H4 (cell line): ENCODE measurements at regions not wholly inside any gene's neighbourhood (a gene's known extent, or its start where the extent isn't known, plus 50 kb on each side); places are given as distances from the start of the nearest gene placed in this dataset.
A peak's percentile ranks its signal among the peaks of the same experiment; 100 is the strongest.
"Not testable (repeated sequence)": the region's sequence is repeated elsewhere in the genome, so short reads cannot be mapped to it uniquely, and the experiment has no call there.

Experiments
- DNase-seq: peaks from one replicate; pipeline ENCODE4 v3.0.0-alpha.2; 2015; ENCODE audit warnings: low spot score

GRCh38 chr1:206312274-206312665 is 108.9 kb downstream of the SRGAP2 start:
- not testable (repeated sequence) for DNase-seq

- DNase-seq: not testable (repeated sequence)
Measured at GRCh38 chr1:206314951-206315636, 111.8 kb downstream of the SRGAP2 start.

GRCh38 chr1:206316901-206317300 is 113.6 kb downstream of the SRGAP2 start:
- not testable (repeated sequence) for DNase-seq

DNA sequence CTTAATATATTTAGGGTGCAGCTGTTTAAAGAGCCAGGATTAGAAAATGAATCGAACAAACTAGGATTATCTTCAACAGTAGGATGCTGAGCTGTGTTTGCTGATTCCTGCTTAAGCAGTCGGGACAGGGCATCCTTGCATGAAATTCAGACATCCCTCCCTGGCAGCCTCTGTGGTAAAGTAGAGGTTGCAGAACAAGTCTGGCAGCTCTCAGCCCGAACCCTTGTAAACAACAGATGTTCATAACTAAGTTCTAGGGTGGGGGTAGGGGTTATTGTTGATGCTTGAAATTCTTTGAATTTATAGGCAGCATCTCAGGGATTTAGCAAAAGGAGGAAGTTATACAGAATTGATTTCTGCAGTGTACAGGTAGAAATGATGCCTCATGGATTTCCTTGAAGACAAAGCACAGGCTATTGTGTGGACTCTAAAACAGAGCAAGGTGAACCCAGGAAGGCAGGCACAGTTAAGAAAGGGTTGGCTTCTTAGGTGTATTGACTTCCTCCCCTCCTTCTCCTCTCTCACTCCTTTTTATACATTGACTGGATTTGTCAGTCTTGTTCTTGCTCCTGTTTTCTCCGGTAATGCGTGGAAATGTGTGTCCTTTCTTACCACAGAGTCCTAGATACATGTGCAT is 114.7 kb downstream of the SRGAP2 start:
- not testable (repeated sequence) for DNase-seq

DNA sequence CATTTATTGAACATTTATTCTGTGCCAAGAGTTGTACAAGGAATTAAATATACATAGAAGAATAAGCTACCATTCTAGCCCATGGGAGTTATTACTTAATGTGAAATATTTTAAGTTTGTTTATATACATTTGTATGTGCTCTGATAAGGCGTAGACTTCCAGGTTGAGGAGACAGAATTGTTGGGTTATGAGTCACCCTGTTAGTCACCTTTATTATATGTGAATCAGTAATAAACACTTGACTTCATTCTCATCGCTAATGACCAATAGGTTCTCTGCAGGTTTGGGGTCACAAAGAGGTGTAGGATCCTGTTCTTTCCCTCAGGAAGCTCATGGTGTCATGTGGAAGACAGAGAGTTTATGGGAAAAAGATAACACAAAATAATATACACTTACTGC is 116.9 kb downstream of the SRGAP2 start:
- DNase-seq: not testable (repeated sequence)

DNA sequence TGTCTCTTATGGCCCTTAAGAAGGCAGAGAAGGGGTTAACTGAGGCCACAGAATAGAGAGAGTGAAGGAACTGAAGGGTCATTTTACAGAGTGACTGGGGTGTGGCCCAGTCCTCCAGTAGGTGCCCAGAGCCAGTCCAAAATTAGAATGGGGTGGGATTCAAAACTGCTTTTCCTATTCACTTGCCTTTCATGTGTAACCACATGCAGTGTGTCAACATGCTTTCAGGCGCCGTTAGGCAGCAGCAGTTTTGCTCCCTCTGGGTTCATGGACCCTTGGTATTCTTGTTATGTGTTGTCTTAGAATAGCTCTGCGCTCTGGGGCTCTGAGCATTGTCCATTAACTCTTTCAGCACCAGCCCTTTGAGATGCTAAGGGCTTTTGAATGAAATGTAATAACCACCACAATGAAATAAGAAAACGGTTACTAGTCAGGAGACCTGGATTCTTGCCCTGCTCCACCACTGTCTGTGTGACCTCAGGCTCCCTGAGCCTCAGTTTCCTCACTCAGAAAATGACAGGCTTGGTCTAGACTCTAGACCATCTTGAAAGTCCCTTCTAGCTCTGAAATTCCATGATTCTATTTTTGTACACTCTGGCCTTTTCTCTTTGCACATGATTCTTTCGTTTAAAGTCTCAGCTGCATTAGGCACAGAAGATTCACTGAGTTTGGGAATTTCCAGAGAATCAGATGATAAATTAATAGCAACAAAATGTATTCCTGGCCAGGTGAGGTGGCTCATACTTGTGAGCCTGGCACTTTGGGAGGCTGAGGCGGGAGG is 123.0 kb downstream of the SRGAP2 start:
- DNase-seq: not testable (repeated sequence)

DNA sequence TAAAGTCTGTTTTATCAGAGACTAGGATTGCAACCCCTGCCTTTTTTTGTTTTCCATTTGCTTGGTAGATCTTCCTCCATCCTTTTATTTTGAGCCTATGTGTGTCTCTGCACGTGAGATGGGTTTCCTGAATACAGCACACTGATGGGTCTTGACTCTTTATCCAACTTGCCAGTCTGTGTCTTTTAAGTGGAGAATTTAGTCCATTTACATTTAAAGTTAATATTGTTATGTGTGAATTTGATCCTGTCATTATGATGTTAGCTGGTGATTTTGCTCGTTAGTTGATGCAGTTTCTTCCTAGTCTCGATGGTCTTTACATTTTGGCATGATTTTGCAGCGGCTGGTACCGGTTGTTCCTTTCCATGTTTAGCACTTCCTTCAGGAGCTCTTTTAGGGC is 128.3 kb downstream of the SRGAP2 start:
- not testable (repeated sequence) for DNase-seq

- DNase-seq: not testable (repeated sequence)
Measured at GRCh38 chr1:206333316-206333715, 130.0 kb downstream of the SRGAP2 start.

DNA sequence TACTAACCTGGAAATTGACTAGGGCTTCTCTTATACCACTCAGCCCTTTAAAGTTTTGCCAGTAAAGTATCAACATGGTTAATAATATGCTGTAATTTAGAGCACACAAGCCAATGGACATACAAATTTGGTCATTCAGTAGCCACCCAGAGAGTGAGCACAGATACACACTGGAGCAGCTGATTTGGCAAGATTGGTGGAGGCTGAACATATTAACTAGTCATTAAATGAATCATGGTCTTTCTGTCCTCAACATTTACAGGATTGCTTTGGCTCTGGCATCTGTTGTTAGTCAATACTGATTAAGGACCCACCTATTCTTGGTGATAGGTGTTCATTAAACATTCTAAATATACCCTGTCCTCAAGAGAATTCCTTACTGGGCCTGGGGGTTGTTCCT is 130.6 kb downstream of the SRGAP2 start:
- DNase-seq: not testable (repeated sequence)

GRCh38 chr1:206334481-206334880 is 131.1 kb downstream of the SRGAP2 start:
- DNase-seq: peak; percentile 1

DNA sequence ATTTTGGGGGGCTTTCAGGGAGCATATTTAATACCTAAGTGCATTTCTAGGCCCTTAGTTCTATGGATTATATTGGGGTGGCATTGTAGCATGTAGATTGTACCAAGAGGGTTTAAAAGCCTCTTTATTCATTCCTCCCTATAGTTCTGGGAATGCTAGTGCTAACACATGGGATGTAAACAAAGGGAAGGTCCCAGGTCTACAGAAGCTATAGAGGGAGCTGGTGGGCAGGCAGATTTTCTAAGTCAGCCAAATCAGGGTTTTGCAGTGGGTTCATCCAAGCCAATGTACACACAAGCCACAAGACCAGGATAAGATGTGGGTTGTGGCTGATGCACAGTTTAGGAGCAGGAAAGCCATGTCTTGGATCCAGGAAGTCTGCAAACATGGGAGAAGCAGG is 131.8 kb downstream of the SRGAP2 start:
- DNase-seq: not testable (repeated sequence)

DNA sequence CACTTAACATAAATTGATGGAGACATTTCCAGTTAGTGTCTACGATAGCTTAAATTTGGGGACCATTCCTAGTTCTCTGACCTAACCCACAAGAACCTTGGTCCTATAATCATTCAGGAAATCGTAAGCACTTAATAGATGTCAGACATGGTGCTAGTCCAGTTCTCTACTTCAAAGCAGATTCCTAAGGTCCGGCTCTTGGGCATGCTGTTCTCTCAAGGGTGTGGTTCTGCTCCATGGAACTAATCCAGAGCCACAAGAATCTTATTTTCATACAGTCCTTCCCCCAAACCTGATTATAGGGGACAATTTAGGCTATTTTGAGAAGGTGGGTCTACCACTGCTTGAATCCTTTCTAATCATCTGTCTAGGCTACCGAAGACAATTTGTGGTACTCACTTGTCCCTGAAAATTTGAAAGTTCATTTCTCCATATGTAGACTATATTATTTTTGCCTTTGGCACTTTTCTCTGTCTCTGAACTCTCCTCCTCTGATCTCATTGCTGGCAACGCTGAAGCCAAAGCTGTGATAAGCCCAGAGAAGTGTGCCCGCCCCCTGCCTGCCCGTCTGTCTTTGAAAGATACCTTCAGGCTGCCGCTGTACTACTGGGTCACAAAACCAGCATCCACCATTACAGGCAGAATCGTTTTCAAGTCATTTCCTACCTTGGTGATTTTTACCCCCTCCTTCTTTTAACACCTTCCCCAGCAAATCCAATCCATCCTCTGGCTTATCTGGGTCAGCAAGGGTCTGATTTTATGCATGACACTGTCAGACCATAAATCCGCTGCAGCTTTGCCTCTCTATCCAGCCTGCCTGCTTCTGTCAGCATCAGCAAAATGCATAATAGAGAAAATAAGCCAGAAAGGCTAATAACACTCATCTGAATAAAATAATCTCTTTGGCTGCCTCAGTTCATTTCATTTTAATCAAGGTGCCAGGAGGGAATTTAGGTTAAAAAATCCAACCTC is 132.8 kb downstream of the SRGAP2 start:
- not testable (repeated sequence) for DNase-seq

- not testable (repeated sequence) for DNase-seq
Measured at GRCh38 chr1:206337024-206337423, 133.3 kb upstream of the IKBKE start.

DNA sequence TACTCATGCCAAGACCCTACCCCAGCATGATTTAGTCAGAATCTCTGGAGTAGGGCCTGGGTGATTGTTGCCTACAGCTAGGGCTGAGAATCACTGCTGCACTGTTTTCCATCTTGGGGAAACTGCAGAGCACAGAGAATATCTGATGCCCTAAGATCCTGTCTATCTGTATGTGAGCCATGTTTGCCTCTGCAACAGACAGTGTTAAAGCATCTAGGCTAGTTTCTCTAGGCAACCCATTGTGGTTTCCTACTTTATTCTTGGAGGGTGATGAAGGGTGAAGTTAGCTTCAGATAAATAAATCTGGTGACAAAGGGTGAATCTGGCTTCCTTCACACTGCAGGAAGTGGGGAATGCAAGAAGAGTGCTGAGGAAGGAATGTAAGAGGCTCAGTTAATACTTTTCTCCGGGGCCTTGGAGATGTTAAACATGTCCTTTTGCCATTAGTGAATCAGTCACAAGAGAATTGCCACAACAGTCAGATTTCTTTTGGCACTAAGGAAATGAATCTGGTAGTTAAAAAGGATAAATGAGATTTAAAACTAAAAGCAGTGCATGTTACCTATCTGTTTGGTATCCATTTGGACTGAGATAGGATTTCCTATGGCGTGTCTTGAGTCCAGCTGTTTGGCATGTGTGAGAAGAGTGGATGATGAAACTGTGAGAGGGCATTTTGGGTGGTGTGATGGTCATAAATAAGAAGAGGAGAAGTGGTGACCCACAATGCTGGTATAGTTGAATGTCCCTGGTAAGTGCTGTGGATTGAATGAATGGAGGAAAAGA is 119.6 kb upstream of the IKBKE start:
- not testable (repeated sequence) for DNase-seq

- DNase-seq: not testable (repeated sequence)
Measured at GRCh38 chr1:206351276-206352052, 118.8 kb upstream of the IKBKE start.

DNA sequence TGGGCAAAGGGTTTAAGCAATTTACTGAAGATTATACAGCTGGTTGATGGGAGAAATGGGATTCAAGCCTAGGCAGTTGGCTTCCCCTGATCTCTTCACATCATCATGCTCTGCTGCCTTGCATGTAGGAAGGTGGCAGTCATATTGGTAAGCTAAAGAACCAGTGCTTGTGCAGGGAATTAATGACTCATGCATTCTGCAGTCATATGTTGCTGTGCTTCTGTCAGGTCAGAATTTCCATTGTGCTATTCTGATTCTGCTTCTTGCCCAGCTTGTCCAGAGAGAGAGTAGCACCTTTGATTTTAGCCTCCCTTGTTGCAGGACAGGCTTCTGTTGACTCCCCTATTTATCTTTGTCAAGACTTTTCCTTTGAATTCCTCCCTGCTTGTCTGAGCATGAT is 114.0 kb upstream of the IKBKE start:
- peak; percentile 2 for DNase-seq

GRCh38 chr1:206357962-206358361 is 112.3 kb upstream of the IKBKE start:
- not testable (repeated sequence) for DNase-seq

DNA sequence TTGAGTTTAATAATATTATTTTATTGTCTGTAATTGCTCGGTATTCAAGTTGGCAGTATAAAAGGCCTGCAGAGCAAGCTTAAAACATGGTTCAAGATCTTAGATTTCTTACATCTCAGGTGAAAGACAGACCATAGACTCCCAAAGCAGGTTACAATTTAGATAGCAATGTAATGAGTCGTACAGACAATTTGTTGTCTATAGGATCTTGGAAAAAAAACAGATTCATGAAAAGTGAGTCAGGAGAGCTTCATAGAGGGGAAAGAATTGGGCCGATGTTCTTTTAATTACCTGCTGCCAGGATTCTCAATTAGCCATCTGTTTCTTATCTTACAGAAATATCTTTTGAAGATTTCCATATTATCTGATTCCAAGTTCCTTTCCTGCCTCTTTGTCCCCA is 111.5 kb upstream of the IKBKE start:
- DNase-seq: not testable (repeated sequence)

- DNase-seq: not testable (repeated sequence)
Measured at GRCh38 chr1:206359377-206359776, 110.9 kb upstream of the IKBKE start.
